Activated naive CD4-positive, alpha-beta T cell treated with anti-CD3 and anti-CD28 coated beads for 36 hours (primary cell): ENCODE measurements at regions not wholly inside any gene's neighbourhood (a gene's known extent, or its start where the extent isn't known, plus 50 kb on each side); places are given as distances from the start of the nearest gene placed in this dataset.

Source experiments
- CTCF ChIA-PET: fragments of 350-600 bp; sonication (Branson Sonifier 250); formaldehyde crosslinking; loops from one replicate; lab custom pipeline; 2021; ENCODE audit warnings: antibody characterized with exemption; lab: Charles Lee
- DNase-seq: peaks from one replicate; pipeline ENCODE4 v3.0.0-alpha.2; 2020
- H3K27ac Mint-ChIP-seq: one replicate; pipeline ENCODE4 v1.8.0; 2021; ENCODE audit warnings: mild to moderate bottlenecking, mixed read lengths
- H3K27me3 Mint-ChIP-seq: one replicate; pipeline ENCODE4 v1.8.0; 2021; ENCODE audit warnings: low read depth, mixed read lengths
- H3K36me3 Mint-ChIP-seq: one replicate; pipeline ENCODE4 v1.8.0; 2021; ENCODE audit warnings: low read depth, mixed read lengths
- H3K4me1 Mint-ChIP-seq: one replicate; pipeline ENCODE4 v1.8.0; 2021; ENCODE audit warnings: low read depth, mixed read lengths
- H3K4me3 Mint-ChIP-seq: one replicate; pipeline ENCODE4 v1.8.0; 2021; ENCODE audit warnings: mild to moderate bottlenecking, moderate library complexity, mixed read lengths
- H3K9me3 Mint-ChIP-seq: one replicate; pipeline ENCODE4 v1.8.0; 2021; ENCODE audit warnings: mixed read lengths
- intact Hi-C: fragments of 100-400 bp; cut with micrococcal nuclease; formaldehyde crosslinking; loops from one replicate; pipeline ENCODE4 v1.15.1; 2023

DNA sequence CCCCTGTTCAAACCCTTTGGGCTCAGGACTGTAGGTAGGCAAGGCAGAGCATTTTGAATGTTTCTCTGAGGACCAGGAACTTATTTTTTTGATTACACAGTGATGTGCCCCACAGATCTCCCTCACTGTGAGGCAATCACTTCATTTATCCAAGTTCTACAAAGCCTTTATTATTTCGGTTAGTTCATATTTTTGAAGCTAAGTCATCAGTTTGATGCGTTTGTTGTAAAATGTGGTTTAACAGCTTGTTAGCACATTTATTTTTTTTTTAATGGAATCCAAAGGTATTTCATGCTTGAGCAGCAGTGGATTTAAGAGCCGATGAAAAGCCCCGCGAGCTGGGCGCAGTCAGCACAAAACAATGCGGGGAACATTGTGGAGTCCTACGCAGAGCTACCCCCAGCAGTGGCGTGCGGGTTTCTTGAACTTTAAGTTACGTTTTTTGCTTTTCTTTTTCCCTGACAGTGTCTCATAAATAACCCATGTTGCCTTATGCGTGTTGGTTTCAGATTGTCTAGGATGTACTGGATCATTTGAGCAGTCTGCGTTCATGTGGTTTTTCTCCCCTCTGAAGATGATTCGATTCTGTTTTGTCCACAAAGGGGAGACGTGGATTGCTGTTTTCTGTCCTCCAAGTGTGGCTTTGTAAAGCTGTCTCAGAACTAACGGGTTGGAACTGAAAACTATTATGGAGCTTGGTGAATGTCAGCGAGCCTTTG lies 233.6 kb upstream of the BMP2 start:
- Mint-ChIP-seq H3K36me3 (no peaks in the 10 kb centered on the region), H3K27me3 (no peaks in the 10 kb centered on the region), H3K27ac (no peak overlapping the region), H3K4me3 (no peak overlapping the region), H3K9me3 (peaks cover 3% of the 10 kb centered on the region), H3K4me1 (no peaks in the 10 kb centered on the region)
- intact Hi-C loops, result no loop called here
- DNase-seq, result no peak
- CTCF ChIA-PET, result no interaction called here

DNA sequence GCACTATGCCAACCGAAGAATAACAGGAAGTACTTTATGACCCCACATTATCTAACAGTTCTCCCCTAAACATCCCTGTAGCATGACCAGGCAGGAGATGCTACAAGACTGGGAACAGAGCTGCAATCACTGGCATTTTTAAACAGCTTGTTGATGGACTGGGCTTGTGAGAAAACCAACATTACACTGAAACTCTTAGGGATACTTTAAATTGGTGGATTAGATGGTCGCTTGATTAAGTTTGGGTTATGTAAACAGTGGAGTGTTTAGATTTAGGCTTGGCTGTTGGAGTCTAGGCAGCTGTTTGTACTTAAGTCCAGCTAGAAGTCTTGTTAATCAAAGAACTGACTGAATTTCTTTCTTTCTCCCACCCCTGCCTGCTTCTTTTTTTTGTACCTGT lies 234.1 kb upstream of the BMP2 start:
- Mint-ChIP-seq H3K4me1 (no peaks in the 10 kb centered on the region), H3K36me3 (no peaks in the 10 kb centered on the region), H3K9me3 (peaks cover 3% of the 10 kb centered on the region), H3K27me3 (no peaks in the 10 kb centered on the region), H3K27ac (no peak overlapping the region), H3K4me3 (no peak overlapping the region)
- CTCF ChIA-PET, result no interaction called here
- DNase-seq, result no peak
- intact Hi-C loops, result no loop called here

DNA sequence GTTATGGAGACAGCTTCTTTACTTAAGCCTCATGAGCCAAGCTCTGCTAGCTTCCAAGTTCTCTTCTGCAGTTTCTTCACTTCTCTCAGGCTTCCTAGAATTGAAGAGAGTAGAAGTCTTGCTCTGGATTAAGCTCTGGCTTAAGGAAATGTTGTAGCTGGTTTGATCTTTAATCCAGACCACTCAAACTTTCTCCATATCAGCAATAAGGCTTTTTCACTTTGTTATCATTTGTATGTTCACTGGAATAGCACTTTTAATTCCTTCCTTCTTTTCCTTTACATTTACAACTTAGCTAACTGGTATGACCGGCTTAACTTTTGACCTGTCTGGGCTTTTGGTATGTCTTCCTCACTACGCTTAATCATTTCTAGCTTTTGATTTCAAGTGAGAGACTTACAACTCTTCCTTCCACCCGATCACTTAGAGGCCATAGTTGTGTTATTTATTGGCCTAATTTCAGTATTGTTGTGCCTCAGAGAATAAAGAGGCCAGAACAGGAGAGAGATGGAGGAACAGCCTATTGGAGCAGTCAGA lies 236.6 kb upstream of the BMP2 start:
- Mint-ChIP-seq H3K36me3 (no peaks in the 10 kb centered on the region), H3K9me3 (peaks cover 3% of the 10 kb centered on the region), H3K27ac (no peak overlapping the region), H3K4me3 (no peak overlapping the region), H3K4me1 (no peaks in the 10 kb centered on the region), H3K27me3 (no peaks in the 10 kb centered on the region)
- CTCF ChIA-PET, result interaction anchor here (0.6 kb wide), 1 partner anchor 1173 kb away, joined by 3 read pairs; no protein-coding TSS in a partner anchor
- intact Hi-C loops, result no loop called here
- DNase-seq, result no peak

DNA sequence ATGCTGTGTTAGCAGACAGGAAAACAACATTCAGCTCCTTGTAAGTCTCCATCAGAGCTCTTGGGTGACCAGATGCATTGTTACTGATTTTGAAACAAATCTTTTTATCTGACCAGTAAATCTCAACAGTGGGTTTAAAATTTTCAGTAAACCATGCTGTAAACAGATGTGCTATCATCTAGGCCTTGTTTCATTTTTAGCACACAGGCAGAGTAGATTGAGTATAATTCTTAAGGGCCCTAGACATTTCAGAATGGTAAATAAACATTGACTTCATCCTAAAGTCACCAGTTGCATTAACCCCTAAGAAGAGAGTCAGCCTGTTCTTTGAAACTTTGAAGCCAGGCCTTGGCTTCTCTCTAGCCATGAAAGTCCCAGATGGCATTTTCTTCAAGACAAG lies 237.2 kb upstream of the BMP2 start:
- H3K36me3 Mint-ChIP-seq, result no peaks in the 10 kb centered on the region
- intact Hi-C loops, result no loop called here
- no peaks in the 10 kb centered on the region for H3K27me3 Mint-ChIP-seq
- H3K4me3 Mint-ChIP-seq, result no peak overlapping the region
- peaks cover 3% of the 10 kb centered on the region for H3K9me3 Mint-ChIP-seq
- CTCF ChIA-PET, result interaction anchor here (0.6 kb wide), 1 partner anchor 1173 kb away, joined by 3 read pairs; no protein-coding TSS in a partner anchor
- H3K4me1 Mint-ChIP-seq, result no peaks in the 10 kb centered on the region
- no peak for DNase-seq
- no peak overlapping the region for H3K27ac Mint-ChIP-seq

DNA sequence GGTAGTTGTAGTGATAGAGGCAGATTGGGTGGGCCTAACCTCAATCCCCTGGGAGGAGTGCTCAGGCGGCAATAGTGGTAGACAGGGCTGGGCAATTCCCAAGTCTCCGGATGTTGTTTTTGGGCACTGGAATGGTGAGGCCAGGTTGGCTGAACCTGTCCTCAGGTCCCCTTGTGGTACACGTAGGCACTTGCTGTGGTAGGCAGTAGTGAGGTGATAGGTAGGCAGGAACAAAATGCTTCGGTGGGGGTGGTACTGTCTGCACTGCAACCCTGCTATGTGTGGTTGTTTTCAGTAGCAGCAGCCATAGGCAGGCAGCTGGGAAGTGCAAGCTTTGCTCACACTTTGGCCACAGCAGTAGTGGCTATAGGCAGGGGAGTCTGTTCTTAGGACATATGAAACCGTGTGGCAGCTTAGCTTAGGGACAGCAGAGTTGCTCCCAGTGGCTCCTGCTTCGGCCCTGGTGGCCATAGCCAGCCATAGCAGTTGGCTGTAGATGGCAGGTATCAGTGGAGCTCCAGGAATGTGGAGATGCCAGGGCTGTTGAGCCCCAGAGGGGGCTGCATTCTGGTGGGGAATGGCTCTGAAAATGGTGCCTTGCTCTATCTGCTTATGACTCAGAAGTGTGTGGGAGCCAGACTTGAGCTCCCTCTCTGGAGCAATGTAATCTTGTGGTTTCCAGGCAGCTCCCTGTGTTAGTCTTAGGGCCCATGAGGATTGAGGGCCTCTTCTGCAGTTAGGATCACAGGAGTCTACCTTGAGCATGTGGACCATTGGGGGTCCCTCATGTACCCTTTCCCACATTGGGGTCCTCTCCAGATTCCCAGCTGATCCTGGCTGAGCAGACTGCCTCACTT lies 241.8 kb upstream of the BMP2 start:
- no peaks in the 10 kb centered on the region for H3K4me1 Mint-ChIP-seq
- no peak for DNase-seq
- no peak overlapping the region for H3K27ac Mint-ChIP-seq
- intact Hi-C loops, result no loop called here
- no peaks in the 10 kb centered on the region for H3K27me3 Mint-ChIP-seq
- peaks cover 22% of the 10 kb centered on the region for H3K9me3 Mint-ChIP-seq
- CTCF ChIA-PET, result no interaction called here
- H3K36me3 Mint-ChIP-seq, result no peaks in the 10 kb centered on the region
- H3K4me3 Mint-ChIP-seq, result no peak overlapping the region

DNA sequence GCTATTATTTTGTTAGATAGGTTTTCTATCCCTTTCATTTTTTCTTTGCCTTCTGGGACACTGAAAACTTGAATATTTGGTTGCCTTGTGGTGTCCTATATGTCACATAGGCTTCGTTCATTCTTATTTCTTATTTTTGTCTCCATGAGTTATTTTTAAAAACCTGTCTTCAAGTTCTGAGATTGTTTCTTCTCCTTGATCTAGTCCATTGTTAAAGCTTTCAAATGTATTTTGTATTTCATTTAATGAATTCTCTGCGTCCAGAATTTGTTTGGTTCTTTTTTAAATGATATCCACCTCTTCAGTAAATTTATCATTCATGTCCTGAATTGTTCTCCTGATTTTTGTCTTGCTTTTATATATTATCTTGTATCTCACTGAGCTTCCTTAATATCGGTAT lies 243.2 kb upstream of the BMP2 start:
- H3K4me1 Mint-ChIP-seq, result no peaks in the 10 kb centered on the region
- CTCF ChIA-PET, result no interaction called here
- DNase-seq, result no peak
- intact Hi-C loops, result no loop called here
- H3K36me3 Mint-ChIP-seq, result no peaks in the 10 kb centered on the region
- H3K27me3 Mint-ChIP-seq, result no peaks in the 10 kb centered on the region
- H3K9me3 Mint-ChIP-seq, result peaks cover 20% of the 10 kb centered on the region
- H3K27ac Mint-ChIP-seq, result no peak overlapping the region
- H3K4me3 Mint-ChIP-seq, result no peak overlapping the region

DNA sequence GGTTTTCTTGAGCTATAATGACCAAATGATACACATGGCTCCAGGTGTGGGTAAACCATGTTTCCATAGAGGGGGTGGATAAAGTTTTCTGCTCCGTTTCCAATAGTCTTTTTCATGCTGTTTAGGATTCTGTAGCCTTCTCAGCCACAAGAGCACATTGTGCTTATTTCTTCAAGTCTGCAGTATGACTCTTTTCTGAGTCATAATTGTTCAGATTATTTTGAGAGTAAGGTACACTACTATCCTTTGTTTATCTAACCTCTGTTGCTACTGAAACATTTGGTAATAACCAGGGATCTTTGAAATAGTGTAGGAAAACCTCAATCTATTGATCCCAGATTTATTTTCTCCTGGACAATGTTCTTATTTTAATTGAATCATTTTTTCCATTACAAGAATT lies 247.9 kb upstream of the BMP2 start:
- intact Hi-C loops, result no loop called here
- Mint-ChIP-seq H3K4me3 (no peak overlapping the region), H3K4me1 (no peaks in the 10 kb centered on the region), H3K27me3 (no peaks in the 10 kb centered on the region), H3K36me3 (no peaks in the 10 kb centered on the region), H3K27ac (no peak overlapping the region), H3K9me3 (peaks cover 14% of the 10 kb centered on the region)
- no peak for DNase-seq
- CTCF ChIA-PET, result no interaction called here

DNA sequence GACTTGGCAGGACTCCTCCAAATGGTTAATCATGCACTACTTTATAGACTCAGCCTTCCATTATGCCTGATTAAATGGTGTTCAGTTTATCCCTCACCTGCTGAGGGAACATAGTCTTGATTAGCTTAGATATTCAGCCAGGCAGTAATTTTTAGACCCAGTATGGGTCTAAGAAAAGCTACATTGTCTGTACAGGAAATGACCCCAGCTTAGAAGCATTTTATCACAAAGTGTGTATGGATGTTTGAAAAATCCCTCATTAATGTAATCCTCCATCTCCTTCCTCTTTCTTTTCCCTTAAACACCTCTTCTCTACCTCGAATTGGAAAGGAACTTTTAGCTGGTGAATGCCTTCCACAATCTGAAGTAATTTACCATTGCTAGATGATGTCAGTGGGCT lies 252.2 kb upstream of the BMP2 start:
- intact Hi-C loops, result no loop called here
- no peaks in the 10 kb centered on the region for H3K27me3 Mint-ChIP-seq
- H3K4me3 Mint-ChIP-seq, result no peak overlapping the region
- DNase-seq, result no peak
- H3K9me3 Mint-ChIP-seq, result no peaks in the 10 kb centered on the region
- no peak overlapping the region for H3K27ac Mint-ChIP-seq
- CTCF ChIA-PET, result no interaction called here
- no peaks in the 10 kb centered on the region for H3K36me3 Mint-ChIP-seq
- H3K4me1 Mint-ChIP-seq, result no peaks in the 10 kb centered on the region

DNA sequence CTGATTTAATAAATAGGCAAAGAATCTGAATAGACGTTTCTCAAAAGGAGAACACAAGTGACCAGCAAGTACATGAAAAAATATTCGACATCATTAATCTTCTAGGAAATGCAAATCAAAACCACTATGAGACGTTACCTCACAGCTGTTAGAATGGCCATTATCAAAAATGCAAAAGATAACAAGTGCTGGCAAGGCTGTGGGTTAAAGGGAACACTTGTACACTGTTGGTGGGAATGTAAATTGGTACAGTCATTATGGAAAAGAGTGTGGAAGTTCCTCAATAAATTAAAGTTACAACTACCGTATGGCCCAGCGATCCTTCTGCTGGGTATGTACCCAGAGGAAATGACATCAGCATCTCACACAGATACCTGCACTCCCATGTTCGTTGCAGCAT lies 253.9 kb upstream of the BMP2 start:
- DNase-seq, result no peak
- Mint-ChIP-seq H3K9me3 (peaks cover 5% of the 10 kb centered on the region), H3K4me1 (no peaks in the 10 kb centered on the region), H3K27me3 (no peaks in the 10 kb centered on the region), H3K36me3 (no peaks in the 10 kb centered on the region), H3K27ac (no peak overlapping the region), H3K4me3 (no peak overlapping the region)
- intact Hi-C loops, result no loop called here
- CTCF ChIA-PET, result no interaction called here

DNA sequence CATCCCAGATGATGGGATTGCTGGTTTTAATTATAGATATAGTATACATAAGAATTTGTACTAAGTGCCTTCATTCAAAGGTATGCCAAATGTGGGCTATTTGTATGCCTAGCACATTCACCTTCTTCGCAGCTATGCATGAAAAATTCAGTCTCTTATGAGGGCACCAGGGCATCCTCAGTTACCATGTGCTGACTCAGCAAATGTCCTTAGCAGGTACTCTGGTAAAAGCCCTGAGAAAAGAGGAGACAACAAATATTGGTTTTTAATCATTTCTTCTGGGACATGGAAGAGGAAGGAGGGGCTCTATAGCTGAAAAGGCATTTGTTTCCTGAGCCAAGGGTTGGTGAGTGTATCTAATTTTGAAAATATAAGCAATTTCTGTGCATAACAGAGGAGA lies 258.1 kb upstream of the BMP2 start:
- DNase-seq, result no peak
- Mint-ChIP-seq H3K27me3 (no peaks in the 10 kb centered on the region), H3K9me3 (peaks cover 5% of the 10 kb centered on the region), H3K27ac (no peak overlapping the region), H3K4me1 (no peaks in the 10 kb centered on the region), H3K4me3 (no peak overlapping the region), H3K36me3 (no peaks in the 10 kb centered on the region)
- intact Hi-C loops, result no loop called here
- CTCF ChIA-PET, result interaction anchor here (0.7 kb wide), 1 partner anchor 30 kb away, joined by 3 read pairs; no protein-coding TSS in a partner anchor

DNA sequence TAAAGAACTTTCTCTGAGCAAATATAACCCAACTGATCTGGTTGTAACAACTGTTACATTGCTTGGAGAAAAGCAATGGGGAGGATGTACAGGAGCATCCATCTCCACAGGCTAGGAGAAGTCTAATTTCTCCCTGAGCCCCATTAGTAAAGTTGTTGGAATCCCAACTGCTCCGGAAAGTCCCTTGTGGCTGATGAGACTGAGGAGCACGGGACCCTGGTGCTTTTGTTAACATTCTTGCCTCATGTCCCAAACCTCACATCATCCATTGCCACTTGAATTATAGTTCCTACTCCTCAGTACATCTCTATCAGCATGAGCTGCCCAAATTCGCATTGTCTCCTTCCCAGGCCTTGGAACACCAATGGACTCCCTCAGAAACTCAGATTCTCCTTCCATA lies 260.6 kb upstream of the BMP2 start:
- no peaks in the 10 kb centered on the region for H3K4me1 Mint-ChIP-seq
- DNase-seq, result no peak
- H3K27ac Mint-ChIP-seq, result no peak overlapping the region
- intact Hi-C loops, result no loop called here
- CTCF ChIA-PET, result no interaction called here
- H3K9me3 Mint-ChIP-seq, result peaks cover 5% of the 10 kb centered on the region
- H3K36me3 Mint-ChIP-seq, result no peaks in the 10 kb centered on the region
- H3K27me3 Mint-ChIP-seq, result no peaks in the 10 kb centered on the region
- H3K4me3 Mint-ChIP-seq, result no peak overlapping the region

DNA sequence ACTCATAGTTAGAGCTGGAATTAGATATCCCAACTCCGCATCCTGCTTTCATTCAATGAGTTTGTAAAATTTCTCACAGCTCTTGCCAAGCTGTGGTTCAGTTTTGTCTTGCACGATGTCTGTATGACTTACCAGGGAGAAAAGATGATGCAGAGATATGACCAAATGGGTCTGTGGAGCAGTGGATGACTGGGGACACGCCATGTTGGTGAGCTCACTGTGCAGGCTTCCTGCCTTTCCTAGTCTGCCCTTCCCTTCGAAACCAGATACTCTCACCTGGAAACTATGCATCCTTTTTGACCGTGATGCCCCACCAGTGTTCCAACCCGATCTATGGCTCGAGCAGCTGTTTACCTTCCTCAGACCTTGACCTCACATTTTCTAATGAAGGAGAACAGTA lies 262.7 kb upstream of the BMP2 start:
- DNase-seq, result no peak
- H3K27me3 Mint-ChIP-seq, result no peaks in the 10 kb centered on the region
- H3K27ac Mint-ChIP-seq, result no peak overlapping the region
- CTCF ChIA-PET, result no interaction called here
- no peaks in the 10 kb centered on the region for H3K36me3 Mint-ChIP-seq
- intact Hi-C loops, result no loop called here
- no peaks in the 10 kb centered on the region for H3K4me1 Mint-ChIP-seq
- no peak overlapping the region for H3K4me3 Mint-ChIP-seq
- H3K9me3 Mint-ChIP-seq, result peaks cover 4% of the 10 kb centered on the region

DNA sequence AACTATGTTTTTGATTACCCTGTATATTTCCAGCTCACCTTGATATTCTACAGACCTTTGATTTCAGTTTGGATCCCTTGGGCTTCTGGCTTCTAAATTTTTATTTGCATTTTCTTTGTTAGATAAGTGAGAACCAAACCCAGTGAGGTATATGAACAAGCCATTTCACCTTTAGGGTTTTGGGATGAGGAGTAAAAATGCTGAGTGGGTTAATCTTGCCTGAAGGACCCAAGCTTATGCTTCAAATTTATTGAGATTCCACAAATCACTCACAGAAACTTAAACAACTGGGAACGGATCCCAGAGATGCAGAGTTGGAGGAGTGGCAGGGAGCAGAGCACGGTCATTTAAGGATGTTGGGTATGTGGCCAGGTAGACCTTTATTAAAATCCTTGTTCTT lies 263.3 kb upstream of the BMP2 start:
- Mint-ChIP-seq H3K4me3 (no peak overlapping the region), H3K36me3 (no peaks in the 10 kb centered on the region), H3K27me3 (no peaks in the 10 kb centered on the region), H3K27ac (no peak overlapping the region), H3K9me3 (no peaks in the 10 kb centered on the region), H3K4me1 (no peaks in the 10 kb centered on the region)
- CTCF ChIA-PET, result no interaction called here
- intact Hi-C loops, result no loop called here
- no peak for DNase-seq
